Liver (tissue), 8 donors: ENCODE measurements at regions not wholly inside any gene's neighbourhood (a gene's known extent, or its start where the extent isn't known, plus 50 kb on each side); places are given as distances from the start of the nearest gene placed in this dataset.

Experiments
- DNase-seq: peaks from one replicate; pipeline ENCODE4 v3.0.0-alpha.2; 2017; ENCODE audit warnings: low spot score
- H3K27ac ChIP-seq, 2 donors: one replicate each; pipeline ENCODE4 v1.7.0; 2013; ENCODE audit warnings: inconsistent platforms in 2 of 2, low read length in 2 of 2, control low read depth in 1 of 2, low read depth in 1 of 2, mild to moderate bottlenecking in 1 of 2
- H3K27me3 ChIP-seq, 4 donors: one replicate each; pipeline versions ENCODE4 v1.6.1 to v1.7.0; 2013; ENCODE audit warnings: low read length in 3 of 4, inconsistent platforms in 1 of 4, mild to moderate bottlenecking in 1 of 4, moderate library complexity in 1 of 4; ENCODE audit not compliant: control insufficient read depth in 4 of 4, insufficient read depth in 4 of 4
- H3K36me3 ChIP-seq, 4 donors: one replicate each; pipeline versions ENCODE4 v1.6.1 to v1.7.0; 2013; ENCODE audit warnings: low read length in 3 of 4, mild to moderate bottlenecking in 3 of 4, low read depth in 1 of 4, moderate library complexity in 1 of 4; ENCODE audit not compliant: control insufficient read depth in 4 of 4, insufficient read depth in 3 of 4
- H3K4me1 ChIP-seq, 4 donors: one replicate each; pipeline versions ENCODE4 v1.6.1 to v1.7.0; 2013; ENCODE audit warnings: low read length in 3 of 4, mild to moderate bottlenecking in 3 of 4, moderate library complexity in 1 of 4; ENCODE audit not compliant: control insufficient read depth in 4 of 4, insufficient read depth in 4 of 4
- H3K4me3 ChIP-seq, 3 donors: one replicate each; pipeline versions ENCODE4 v1.6.1 to v1.7.0; 2013; ENCODE audit warnings: low read length in 3 of 3, control low read depth in 1 of 3, low read depth in 1 of 3, mild to moderate bottlenecking in 1 of 3
- H3K9ac ChIP-seq, 2 donors: one replicate each; pipeline ENCODE4 v1.7.0; 2013; ENCODE audit warnings: low read length in 2 of 2, mild to moderate bottlenecking in 2 of 2, moderate library complexity in 2 of 2, control low read depth in 1 of 2, low read depth in 1 of 2
- H3K9me3 ChIP-seq, 4 donors: one replicate each; pipeline versions ENCODE4 v1.6.1 to v1.7.0; 2013; ENCODE audit warnings: low read length in 3 of 4; ENCODE audit not compliant: control insufficient read depth in 4 of 4
- ATF3 ChIP-seq: IDR thresholded peaks from 2 replicates; pipeline ENCODE4 v1.6.1; 2016; ENCODE audit warnings: antibody characterized with exemption
- CTCF ChIP-seq: fragments of 150-350 bp; IDR thresholded peaks from 2 replicates; pipeline ENCODE4 v1.5.1; 2017; ENCODE audit warnings: improper control_type of control experiment, low read depth, low read length; ENCODE audit not compliant: missing input control
- EGR1 ChIP-seq, 2 donors: IDR thresholded peaks; 2 replicates each; pipeline ENCODE4 v1.6.1; 2016 to 2018; ENCODE audit warnings: antibody characterized with exemption in 2 of 2, low read depth in 2 of 2
- FOXA1 ChIP-seq: IDR thresholded peaks from 2 replicates; pipeline ENCODE4 v1.6.1; 2016; ENCODE audit warnings: antibody characterized with exemption
- GABPA ChIP-seq, 2 donors: IDR thresholded peaks in 1 of 2; conservative IDR thresholded peaks in 1 of 2; 2 replicates each; pipeline ENCODE4 v1.6.1; 2016; ENCODE audit warnings: antibody characterized with exemption in 2 of 2, mild to moderate bottlenecking in 1 of 2, moderate library complexity in 1 of 2
- HNF4A ChIP-seq, 2 donors: conservative IDR thresholded peaks; 2 replicates each; pipeline ENCODE4 v1.6.1; 2016; ENCODE audit warnings: antibody characterized with exemption in 2 of 2, mild to moderate bottlenecking in 2 of 2
- JUND ChIP-seq, 2 donors: IDR thresholded peaks; 2 replicates each; pipeline ENCODE4 v1.6.1; 2016; ENCODE audit warnings: antibody characterized with exemption in 2 of 2
- MAX ChIP-seq: IDR thresholded peaks from 2 replicates; pipeline ENCODE4 v1.6.1; 2016; ENCODE audit warnings: antibody characterized with exemption
- NR2F2 ChIP-seq: IDR thresholded peaks from 2 replicates; pipeline ENCODE4 v1.6.1; 2016; ENCODE audit warnings: antibody characterized with exemption
- RAD21 ChIP-seq, 2 donors: IDR thresholded peaks; 2 replicates each; pipeline ENCODE4 v1.6.1; 2016; ENCODE audit warnings: antibody characterized with exemption in 2 of 2, mild to moderate bottlenecking in 2 of 2
- REST ChIP-seq: IDR thresholded peaks from 2 replicates; pipeline ENCODE4 v1.6.1; 2016; ENCODE audit warnings: antibody characterized with exemption, mild to moderate bottlenecking
- RXRA ChIP-seq, 2 donors: IDR thresholded peaks; 2 replicates each; pipeline ENCODE4 v1.6.1; 2017 to 2018; ENCODE audit warnings: antibody characterized with exemption in 2 of 2, mild to moderate bottlenecking in 1 of 2
- SP1 ChIP-seq: IDR thresholded peaks from 2 replicates; pipeline ENCODE4 v1.6.1; 2018; ENCODE audit warnings: antibody characterized with exemption, mild to moderate bottlenecking
- TAF1 ChIP-seq: conservative IDR thresholded peaks from 2 replicates; pipeline ENCODE4 v1.6.1; 2016; ENCODE audit warnings: antibody characterized with exemption, mild to moderate bottlenecking
- YY1 ChIP-seq: IDR thresholded peaks from 2 replicates; pipeline ENCODE4 v1.6.1; 2016; ENCODE audit warnings: antibody characterized with exemption, mild to moderate bottlenecking
- ZBTB33 ChIP-seq: IDR thresholded peaks from 2 replicates; pipeline ENCODE4 v1.6.1; 2016; ENCODE audit warnings: antibody characterized with exemption
- WGBS: extraction: QIAGEN DNeasy Blood & Tissue Kit; methylation state at CpG from one replicate; pipeline ENCODE4 v1.1.7; 2013; 5-methylcytosine and 5-hydroxymethylcytosine counted together
- donor health status: healthy.
- donor health status: healthy.
- donor health status: healthy.
- donor health status: healthy.
- donor health status: healthy.

- TF ChIP-seq CTCF: no peak
- TF ChIP-seq EGR1 (IDR thresholded peaks at IDR 0.05; ENCODE audit: low read depth in 2 of 2): no peak
- TF ChIP-seq NR2F2: no peak
- no peak for TF ChIP-seq MAX
Observed at GRCh38 chr4:147325571-147325981, 155.3 kb upstream of the EDNRA start (continued).

GRCh38 chr4:147326591-147326990 is 154.3 kb upstream of the EDNRA start:
- Histone ChIP-seq H3K4me3 (no peak overlapping the region), H3K9ac (no peak overlapping the region), H3K27me3 (no peaks in the 10 kb centered on the region), H3K27ac (no peak overlapping the region), H3K4me1 (no peaks in the 10 kb centered on the region), H3K9me3 (no peaks in the 10 kb centered on the region), H3K36me3 (no peaks in the 10 kb centered on the region)
- TF ChIP-seq CTCF: no peak
- no peak for DNase-seq

GRCh38 chr4:147327322-147327721 is 153.6 kb upstream of the EDNRA start:
- Histone ChIP-seq H3K36me3 (no peaks in the 10 kb centered on the region), H3K27ac (no peak overlapping the region), H3K4me3 (no peak overlapping the region), H3K9me3 (no peaks in the 10 kb centered on the region), H3K9ac (no peak overlapping the region), H3K27me3 (no peaks in the 10 kb centered on the region), H3K4me1 (no peaks in the 10 kb centered on the region)
- DNase-seq: no peak
- 66% methylated on average over 2 of the region's 2 CpGs for WGBS
- TF ChIP-seq RXRA (IDR thresholded peaks at IDR 0.05): peak in 1 of 2 donors; percentile 12
- TF ChIP-seq TAF1: no peak

- H3K4me3 ChIP-seq: no peak overlapping the region
- DNase-seq: no peak
- H3K4me1 ChIP-seq: no peaks in the 10 kb centered on the region
- H3K27ac ChIP-seq: no peak overlapping the region
- H3K36me3 ChIP-seq: no peaks in the 10 kb centered on the region
- no peak overlapping the region for H3K9ac ChIP-seq
- H3K27me3 ChIP-seq: no peaks in the 10 kb centered on the region
- WGBS: 83% methylated on average over 2 of the region's 2 CpGs
- no peaks in the 10 kb centered on the region for H3K9me3 ChIP-seq
- TF ChIP-seq ZBTB33 (no peak), EGR1 (IDR thresholded peaks at IDR 0.05; ENCODE audit: low read depth in 2 of 2) (no peak), NR2F2 (no peak), ATF3 (no peak), RAD21 (IDR thresholded peaks at IDR 0.05) (no peak), MAX (no peak), REST (no peak), HNF4A (conservative IDR thresholded peaks at IDR 0.05) (no peak), JUND (IDR thresholded peaks at IDR 0.05) (no peak), YY1 (no peak), SP1 (no peak), FOXA1 (no peak), GABPA (IDR thresholded peaks at IDR 0.05 in 1 of 2, conservative IDR thresholded peaks at IDR 0.05 in 1 of 2) (no peak)
Observed at GRCh38 chr4:147328189-147328588, 152.7 kb upstream of the EDNRA start.
